Coronary artery (tissue), 2 donors: ENCODE measurements at regions not wholly inside any gene's neighbourhood (a gene's known extent, or its start where the extent isn't known, plus 50 kb on each side); places are given as distances from the start of the nearest gene placed in this dataset.

Experiments
- DNase-seq: peaks from one replicate; pipeline ENCODE4 v3.0.0-alpha.2; 2017; ENCODE audit warnings: low spot score
- H3K27ac ChIP-seq, 2 donors: fragments of 200-600 bp; sonication (generic); one replicate each; pipeline ENCODE4 v1.5.1; 2016 to 2019
- H3K4me3 ChIP-seq: fragments of 200-600 bp; sonication (generic); 2 replicates; pipeline ENCODE4 v1.5.1; 2016; ENCODE audit warnings: mild to moderate bottlenecking, moderate library complexity
- CTCF ChIP-seq: fragments of 200-600 bp; sonication (generic); IDR thresholded peaks from one replicate; pipeline ENCODE4 v1.5.1; 2019; ENCODE audit warnings: antibody characterized with exemption

DNA sequence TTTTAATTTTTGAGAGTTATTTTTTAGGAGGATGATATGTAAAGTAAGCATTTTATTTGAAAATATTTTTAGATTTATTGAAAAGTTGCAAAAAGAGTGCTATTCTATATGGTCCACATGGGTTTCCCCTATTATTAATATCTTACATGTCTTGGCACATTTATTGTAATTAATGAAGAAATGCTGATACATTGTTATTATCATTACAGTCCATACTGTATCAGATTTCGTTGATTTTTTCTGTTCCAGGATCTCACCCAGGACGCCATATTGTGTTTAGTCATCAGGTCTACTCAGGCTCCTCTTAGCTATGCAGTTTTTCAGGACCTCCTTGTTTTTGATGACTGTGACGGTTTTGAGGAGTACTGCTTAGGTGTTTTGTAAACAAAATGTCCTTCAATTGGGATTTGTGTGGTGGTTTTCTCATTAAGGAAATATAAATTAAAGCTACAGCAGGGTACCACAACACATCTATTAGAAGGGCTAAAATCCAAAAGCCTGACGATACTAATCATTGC, 281.0 kb downstream of the SAMD5 start:
- H3K4me3 ChIP-seq = no peak overlapping the region
- TF ChIP-seq CTCF = no peak
- no peak overlapping the region for H3K27ac ChIP-seq
- no peak for DNase-seq

DNA sequence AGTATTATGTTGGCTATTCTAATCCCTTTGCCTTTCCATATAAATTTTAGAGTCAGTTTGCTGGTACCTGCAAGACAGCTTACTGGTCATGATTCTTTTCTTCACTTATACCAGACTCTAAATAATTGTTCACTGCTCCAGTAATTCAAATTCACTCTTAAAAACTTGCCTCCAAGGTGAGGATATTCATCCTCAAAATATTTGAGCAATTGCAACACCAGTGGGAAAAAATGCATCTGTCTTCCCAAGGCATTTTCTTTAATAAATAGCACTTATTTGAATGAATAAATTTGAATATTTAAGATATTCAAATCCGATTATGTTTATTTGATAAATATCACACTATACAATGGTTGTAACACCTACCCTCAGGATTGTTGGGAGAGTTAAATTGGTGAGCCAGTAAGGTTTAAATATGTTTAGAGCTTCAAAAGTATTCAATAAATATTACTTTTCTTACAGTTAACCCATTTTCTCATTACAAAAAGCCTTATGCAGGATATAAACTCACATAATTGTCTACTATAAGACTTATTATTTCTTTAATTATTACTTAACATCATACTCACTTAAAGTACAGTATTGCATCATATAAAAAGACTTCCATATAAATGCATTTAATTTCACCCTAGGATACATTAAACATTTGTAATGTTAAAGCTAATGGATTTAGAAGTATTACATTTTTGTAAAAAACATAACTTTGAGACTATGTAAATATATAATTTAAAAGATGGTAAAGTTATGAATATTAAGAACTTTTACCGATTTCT, 285.6 kb downstream of the SAMD5 start:
- TF ChIP-seq CTCF = no peak

GRCh38 chr6:147802459-147802858, 294.0 kb downstream of the SAMD5 start:
- DNase-seq = no peak
- Histone ChIP-seq H3K4me3 (no peak overlapping the region), H3K27ac (no peak overlapping the region)
- TF ChIP-seq CTCF = no peak

More for the DNA sequence above, 285.6 kb downstream of the SAMD5 start:
- no peak overlapping the region for H3K4me3 ChIP-seq
- H3K27ac ChIP-seq = no peak overlapping the region
- no peak for DNase-seq

DNA sequence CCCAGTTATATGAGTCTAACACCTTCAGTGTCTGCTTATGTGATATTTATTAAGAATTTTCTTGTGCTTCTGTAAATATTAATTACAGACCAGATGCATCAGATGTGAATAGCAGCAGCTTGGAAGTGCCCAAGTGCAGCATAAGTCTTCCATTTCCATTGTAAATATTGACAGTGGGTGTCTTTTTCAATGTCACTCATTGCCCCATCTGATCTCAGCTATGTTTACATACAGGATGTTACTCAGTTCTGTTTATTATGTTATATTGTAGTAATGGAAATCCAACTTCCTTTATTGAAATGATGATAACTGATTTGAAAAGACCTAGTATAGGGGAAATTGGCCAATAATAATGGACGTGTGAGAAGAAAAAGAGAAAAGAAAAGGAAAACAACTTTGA, 296.7 kb downstream of the SAMD5 start:
- Histone ChIP-seq H3K4me3 (no peak overlapping the region), H3K27ac (no peak overlapping the region)
- no peak for TF ChIP-seq CTCF
- no peak for DNase-seq

- no peak for TF ChIP-seq CTCF
- H3K4me3 ChIP-seq = no peak overlapping the region
Observed at GRCh38 chr6:147806697-147807096, 298.2 kb downstream of the SAMD5 start.

GRCh38 chr6:147808640-147809039, 300.1 kb downstream of the SAMD5 start:
- TF ChIP-seq CTCF = no peak
- Histone ChIP-seq H3K27ac (no peak overlapping the region), H3K4me3 (no peak overlapping the region)
- no peak for DNase-seq

More at GRCh38 chr6:147806697-147807096, 298.2 kb downstream of the SAMD5 start:
- DNase-seq = no peak
- no peak overlapping the region for H3K27ac ChIP-seq
